Left ventricle myocardium inferior (tissue), 1 donor: ENCODE measurements at regions not wholly inside any gene's neighbourhood (a gene's known extent, or its start where the extent isn't known, plus 50 kb on each side); places are given as distances from the start of the nearest gene placed in this dataset.
A peak's percentile ranks its signal among the peaks of the same experiment; 100 is the strongest.

Experiments
- DNase-seq: peaks from one replicate; pipeline ENCODE4 v3.0.0-alpha.2; 2020
- H3K27ac ChIP-seq: fragments of 200-600 bp; replicated peaks from 2 replicates; pipeline ENCODE4 v1.8.0; 2021
- H3K27me3 ChIP-seq: fragments of 200-600 bp; 2 replicates; pipeline ENCODE4 v1.8.0; 2021; ENCODE audit warnings: low read depth
- H3K36me3 ChIP-seq: fragments of 200-600 bp; 2 replicates; pipeline ENCODE4 v1.8.0; 2021
- H3K4me1 ChIP-seq: fragments of 200-600 bp; 2 replicates; pipeline ENCODE4 v1.8.0; 2021
- H3K4me3 ChIP-seq: fragments of 200-600 bp; 2 replicates; pipeline ENCODE4 v1.8.0; 2021; ENCODE audit warnings: mild to moderate bottlenecking, moderate library complexity
- H3K9me3 ChIP-seq: fragments of 200-600 bp; replicated peaks from 2 replicates; pipeline ENCODE4 v1.8.0; 2021
- CTCF ChIP-seq: fragments of 200-600 bp; IDR thresholded peaks from 2 replicates; pipeline ENCODE4 v1.8.0; 2021; ENCODE audit warnings: antibody characterized with exemption, mild to moderate bottlenecking, borderline replicate concordance
- intact Hi-C: fragments of 100-400 bp; cut with micrococcal nuclease; formaldehyde crosslinking; loops from one replicate; pipeline ENCODE4 v1.11.0; 2022
- donor health status: DM: no; HTN: yes; CAD: no; lungs with severe emphysema.

DNA sequence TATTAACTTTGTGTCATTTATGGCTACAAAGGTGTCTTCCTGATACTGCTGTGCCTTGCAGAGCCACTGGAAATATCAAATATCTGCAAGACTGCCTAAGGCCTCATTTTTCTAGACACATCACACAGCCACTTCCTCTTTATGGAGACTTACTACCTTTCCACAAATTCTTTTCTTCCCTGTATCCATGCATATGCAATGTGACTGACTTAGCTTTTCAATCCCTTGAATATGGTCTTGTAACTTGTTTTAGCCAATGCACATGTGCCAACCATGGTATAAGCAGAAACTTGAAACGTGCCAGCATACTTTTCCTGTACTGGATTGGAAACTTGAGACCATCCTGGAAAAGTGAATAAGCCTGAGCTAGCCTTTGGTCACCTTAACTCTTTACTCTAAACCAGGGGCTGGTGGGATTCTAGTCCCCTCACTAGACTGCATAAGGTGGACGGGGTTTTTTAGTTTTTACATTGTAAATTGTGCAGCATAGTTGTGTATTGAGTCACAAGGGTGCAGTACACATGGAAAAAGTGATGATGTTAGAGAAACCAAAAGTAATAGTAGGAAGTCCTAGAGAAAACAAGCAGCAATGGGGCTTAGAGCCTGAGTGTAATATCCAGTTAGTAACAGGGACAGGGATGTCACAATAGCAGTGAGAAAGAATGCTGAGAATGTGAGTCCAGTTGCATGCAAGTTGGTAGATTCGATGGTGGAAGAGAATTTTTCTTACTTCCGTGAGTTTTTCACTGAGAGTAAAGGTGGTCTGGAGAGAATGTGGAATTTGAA, 879.5 kb downstream of the SORCS1 start:
- TF ChIP-seq CTCF: no peak
- no peaks in the 10 kb centered on the region for H3K9me3 ChIP-seq

GRCh38 chr10:106280896-106281460, 883.5 kb downstream of the SORCS1 start:
- DNase-seq: no peak

More for the DNA sequence above, 879.5 kb downstream of the SORCS1 start:
- Histone ChIP-seq H3K4me3 (no peak overlapping the region), H3K4me1 (no peaks in the 10 kb centered on the region), H3K27me3 (no peaks in the 10 kb centered on the region), H3K36me3 (no peaks in the 10 kb centered on the region), H3K27ac (no peak overlapping the region)
- no peak for DNase-seq
- intact Hi-C loops: no loop called here

GRCh38 chr10:106278383-106278782, 886.1 kb downstream of the SORCS1 start:
- DNase-seq: no peak
- H3K9me3 ChIP-seq: no peaks in the 10 kb centered on the region
- no peak overlapping the region for H3K4me3 ChIP-seq
- intact Hi-C loops: no loop called here
- H3K36me3 ChIP-seq: no peaks in the 10 kb centered on the region
- no peak overlapping the region for H3K27ac ChIP-seq
- no peaks in the 10 kb centered on the region for H3K4me1 ChIP-seq
- H3K27me3 ChIP-seq: no peaks in the 10 kb centered on the region
- TF ChIP-seq CTCF: peak; percentile 34

More at GRCh38 chr10:106280896-106281460, 883.5 kb downstream of the SORCS1 start:
- Histone ChIP-seq H3K27me3 (no peaks in the 10 kb centered on the region), H3K4me3 (no peak overlapping the region), H3K27ac (no peak overlapping the region), H3K9me3 (no peaks in the 10 kb centered on the region), H3K4me1 (no peaks in the 10 kb centered on the region), H3K36me3 (no peaks in the 10 kb centered on the region)
- intact Hi-C loops: no loop called here
- TF ChIP-seq CTCF: no peak

DNA sequence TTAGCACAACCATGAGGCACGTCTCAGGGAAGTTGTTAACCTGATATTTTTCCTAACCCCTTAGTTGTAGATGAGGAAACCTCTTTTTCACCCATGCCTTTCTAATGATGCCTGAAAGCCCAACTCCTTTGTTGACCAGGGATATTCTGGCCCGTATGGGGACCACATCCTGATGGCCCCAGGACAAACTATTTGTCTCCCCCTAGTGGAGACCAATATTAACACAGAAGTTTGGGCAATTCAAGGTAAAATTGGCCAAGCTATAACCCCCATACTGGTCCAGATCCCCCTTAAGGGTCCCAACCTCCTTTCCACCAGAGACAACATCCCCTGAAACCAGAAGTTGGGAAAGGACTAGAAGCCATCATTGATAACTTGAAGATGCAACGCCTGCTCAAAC, 893.3 kb downstream of the SORCS1 start:
- intact Hi-C loops: no loop called here
- Histone ChIP-seq H3K4me3 (no peak overlapping the region), H3K27me3 (no peaks in the 10 kb centered on the region)

DNA sequence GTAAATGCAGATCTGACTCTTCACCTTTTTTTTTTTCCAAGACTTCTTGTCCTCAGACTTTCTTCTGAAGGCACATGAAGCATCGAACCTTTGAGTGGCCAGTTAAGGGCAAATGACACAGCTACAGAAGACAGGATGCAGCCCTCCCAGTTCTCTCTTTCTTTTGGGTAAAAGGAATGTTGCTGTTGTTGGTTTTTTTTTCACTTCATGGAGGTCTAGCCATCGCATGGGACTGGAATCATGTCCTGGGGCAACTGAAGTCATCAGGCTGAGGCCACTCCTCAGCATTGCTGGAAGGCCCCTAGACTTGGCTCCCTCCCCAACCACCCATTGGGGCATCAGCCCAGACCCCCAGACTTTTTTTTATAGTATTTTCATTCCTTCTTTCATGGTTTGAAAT, 896.5 kb downstream of the SORCS1 start:
- intact Hi-C loops: no loop called here

More for the DNA sequence above, 893.3 kb downstream of the SORCS1 start:
- Histone ChIP-seq H3K27ac (no peak overlapping the region), H3K4me1 (no peaks in the 10 kb centered on the region), H3K9me3 (no peaks in the 10 kb centered on the region), H3K36me3 (no peaks in the 10 kb centered on the region)
- no peak for TF ChIP-seq CTCF
- no peak for DNase-seq

More for the DNA sequence above, 896.5 kb downstream of the SORCS1 start:
- Histone ChIP-seq H3K27me3 (no peaks in the 10 kb centered on the region), H3K36me3 (no peaks in the 10 kb centered on the region), H3K27ac (no peak overlapping the region), H3K4me3 (no peak overlapping the region), H3K4me1 (no peaks in the 10 kb centered on the region), H3K9me3 (no peaks in the 10 kb centered on the region)
- DNase-seq: no peak
- TF ChIP-seq CTCF: no peak
